HG03025 (cell line): ENCODE measurements at regions not wholly inside any gene's neighbourhood (a gene's known extent, or its start where the extent isn't known, plus 50 kb on each side); places are given as distances from the start of the nearest gene placed in this dataset.
A peak's percentile ranks its signal among the peaks of the same experiment; 100 is the strongest.

Experiments used
- ATAC-seq: cut with Tn5 transposase; IDR thresholded peaks from one replicate; pipeline ENCODE4 v1.9.1; 2021; ENCODE audit warnings: mild to moderate bottlenecking, moderate library complexity; ENCODE audit not compliant: unreplicated experiment, low FRiP score

DNA sequence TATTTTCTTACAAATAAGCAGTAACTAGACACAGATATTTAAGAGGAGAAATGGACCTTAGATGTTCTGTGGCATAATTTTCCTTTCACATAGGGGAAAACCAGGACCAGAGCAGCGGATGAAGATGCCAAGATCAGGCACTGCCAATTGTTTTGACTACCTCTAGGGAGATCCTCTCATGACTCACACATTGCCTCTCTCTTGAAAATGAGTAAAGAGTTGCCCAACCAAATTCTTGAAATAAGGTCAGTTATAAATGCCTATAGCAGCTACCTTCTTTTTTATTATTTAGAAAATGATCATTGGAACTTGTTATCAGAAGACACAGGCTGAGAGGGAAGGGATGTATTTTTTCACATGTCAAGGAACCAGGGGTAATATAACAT is 263.4 kb upstream of the PLEKHG7 start:
- no peak for ATAC-seq

DNA sequence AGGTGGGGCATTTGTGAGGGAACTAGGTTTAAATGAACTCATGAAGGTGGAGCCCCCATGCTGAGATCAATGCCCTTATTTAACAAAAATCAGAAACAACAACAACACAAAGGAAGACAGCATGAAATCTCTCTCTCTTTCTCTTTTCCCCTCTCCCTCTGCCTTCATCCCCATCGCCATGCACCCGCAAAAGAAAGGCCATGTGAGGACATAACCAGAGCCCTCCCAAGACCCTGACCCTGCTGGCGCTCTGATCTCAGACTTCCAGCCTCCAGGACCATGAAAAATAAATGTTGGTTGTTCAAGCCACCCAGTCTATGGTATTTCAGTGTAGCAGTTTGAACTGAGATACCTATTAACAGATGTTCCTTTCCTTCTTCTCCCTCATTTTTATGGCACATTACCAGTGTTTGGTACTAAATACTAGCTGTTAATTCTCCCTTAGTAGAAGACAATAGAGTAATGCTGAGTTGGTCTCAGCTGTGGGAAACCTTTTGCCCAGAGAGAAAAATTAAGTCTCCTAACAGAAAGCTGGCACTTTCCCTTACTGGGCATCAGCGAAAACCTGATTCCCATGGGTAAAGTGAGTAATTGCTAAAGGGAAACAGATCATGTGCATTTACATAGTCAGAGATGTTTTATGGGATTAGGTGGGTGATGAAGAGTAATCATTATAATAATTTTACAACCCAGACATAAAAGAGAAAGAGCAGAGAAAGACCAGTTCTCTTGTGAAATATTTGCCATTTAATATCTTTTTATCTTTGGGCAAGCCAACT is 264.0 kb upstream of the PLEKHG7 start:
- no peak for ATAC-seq

DNA sequence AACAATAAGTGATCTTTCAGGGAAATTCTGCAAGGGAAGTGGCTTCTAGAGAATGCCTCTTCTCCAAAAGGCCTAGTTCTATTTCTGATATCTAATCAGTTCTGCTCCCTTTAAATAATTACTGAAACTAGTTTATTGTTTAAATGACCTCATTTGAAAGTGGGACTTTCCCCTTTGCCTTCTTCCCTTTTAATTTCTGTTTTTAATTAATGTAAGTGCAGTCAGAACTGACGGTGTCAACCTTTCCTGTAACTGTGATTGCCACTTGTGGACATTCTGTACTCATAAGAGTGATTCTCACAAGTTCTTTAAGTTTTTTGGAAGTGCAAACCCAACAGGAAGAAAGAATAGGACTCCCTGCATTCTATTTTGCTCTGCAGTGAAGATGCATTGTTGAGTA is 265.3 kb upstream of the PLEKHG7 start:
- no peak for ATAC-seq

DNA sequence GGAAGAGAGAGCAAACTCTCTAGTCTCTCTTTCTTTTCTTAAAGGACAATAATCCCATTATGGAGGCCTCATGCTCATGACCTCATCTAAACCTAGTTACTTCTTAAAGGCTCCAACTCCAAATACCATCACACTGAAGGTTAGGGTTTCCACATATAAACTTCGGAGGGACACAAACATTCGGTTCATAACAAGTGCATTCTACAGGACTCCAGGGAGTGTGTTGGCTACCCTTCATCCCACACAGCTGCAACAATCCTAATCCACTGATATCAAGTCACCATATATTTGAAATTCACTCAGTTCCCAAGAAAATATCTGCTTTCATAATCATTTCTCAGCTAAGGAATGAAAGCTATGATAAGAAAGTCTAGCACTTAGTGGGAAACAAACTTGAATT is 265.9 kb upstream of the PLEKHG7 start:
- ATAC-seq, result no peak

DNA sequence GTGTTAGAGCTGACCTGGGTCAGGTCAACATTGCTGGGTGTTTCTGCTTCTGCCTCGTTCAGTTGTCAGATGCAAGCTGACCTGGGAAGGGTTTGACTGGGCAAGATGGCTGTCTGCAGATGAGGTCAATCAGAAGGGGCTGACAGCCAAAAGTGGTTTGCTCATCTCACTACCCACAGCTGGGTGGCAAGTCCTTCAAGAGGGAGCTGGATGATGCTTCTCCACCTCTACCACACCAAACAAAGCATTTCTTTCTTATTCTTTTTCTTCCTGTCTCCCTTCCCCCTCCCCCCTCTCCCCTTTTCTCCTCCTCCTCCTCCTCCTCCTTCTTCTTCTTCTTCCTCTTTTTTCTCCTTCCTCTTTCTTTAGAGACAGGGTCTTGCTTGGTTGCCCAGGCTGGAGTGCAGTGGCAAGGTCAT is 268.2 kb upstream of the PLEKHG7 start:
- no peak for ATAC-seq

GRCh38 chr12:92432724-92433441 is 269.9 kb upstream of the PLEKHG7 start:
- peak; percentile 55 for ATAC-seq

DNA sequence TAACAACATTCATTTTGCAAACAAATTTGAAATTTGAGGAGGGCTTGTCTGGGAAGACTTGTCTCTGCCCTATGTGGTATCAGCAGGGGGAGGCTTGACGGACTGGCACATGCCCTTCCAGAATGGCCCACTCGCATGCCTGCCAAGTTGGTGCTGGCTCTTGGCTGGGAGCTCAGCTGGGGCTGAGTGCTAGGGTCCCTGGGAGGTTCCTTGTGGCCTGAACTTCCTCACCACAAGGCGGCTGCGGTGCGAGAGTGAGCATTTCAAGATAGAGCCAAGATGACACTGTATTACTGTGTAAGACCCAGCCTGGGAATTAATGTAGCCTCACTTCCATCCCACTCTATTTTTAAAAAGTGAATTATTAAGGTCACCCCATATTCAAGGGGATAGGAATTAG is 271.6 kb upstream of the PLEKHG7 start:
- no peak for ATAC-seq

DNA sequence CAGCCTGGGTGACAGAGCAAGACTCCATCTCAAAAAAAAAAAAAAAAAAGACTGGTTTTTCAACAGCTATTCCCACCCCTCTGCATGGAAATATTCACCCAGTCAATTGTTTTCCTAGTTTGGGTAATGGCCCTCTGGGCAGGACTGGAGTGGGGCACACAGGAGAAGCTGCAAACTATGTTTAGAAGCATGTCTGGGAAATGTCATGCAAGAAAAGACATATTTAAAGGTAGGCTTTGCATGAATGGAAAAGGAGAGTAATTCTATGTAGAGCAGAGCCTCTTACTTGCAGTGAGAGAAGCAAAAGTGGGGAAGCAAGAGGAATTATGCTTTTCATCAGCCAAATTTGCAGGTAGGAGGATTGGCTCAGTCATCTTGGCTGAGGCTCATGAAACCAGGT is 276.5 kb upstream of the PLEKHG7 start:
- no peak for ATAC-seq

- no peak for ATAC-seq
Measured at GRCh38 chr12:92425165-92425564, 277.6 kb upstream of the PLEKHG7 start.

- ATAC-seq, result no peak
Measured at GRCh38 chr12:92424338-92424737, 278.5 kb upstream of the PLEKHG7 start.

DNA sequence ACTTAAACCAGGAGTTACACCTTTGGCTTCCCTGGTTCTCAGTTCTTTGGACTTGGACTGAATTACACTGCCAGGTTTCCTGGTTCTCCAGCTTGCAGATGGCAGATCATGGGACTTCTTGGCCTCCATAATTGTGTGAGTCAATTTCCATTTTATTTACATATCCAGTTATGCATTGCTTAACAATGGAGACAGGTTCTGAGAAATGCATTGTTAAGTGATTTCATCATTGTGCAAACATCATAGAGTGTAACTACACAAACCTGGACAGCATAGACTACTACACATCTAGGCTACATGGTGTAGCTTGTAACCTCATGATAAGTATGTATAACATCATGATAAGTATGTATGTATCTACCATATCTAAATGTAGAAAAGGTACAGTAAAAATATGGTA is 276.1 kb upstream of the BTG1 start:
- no peak for ATAC-seq

DNA sequence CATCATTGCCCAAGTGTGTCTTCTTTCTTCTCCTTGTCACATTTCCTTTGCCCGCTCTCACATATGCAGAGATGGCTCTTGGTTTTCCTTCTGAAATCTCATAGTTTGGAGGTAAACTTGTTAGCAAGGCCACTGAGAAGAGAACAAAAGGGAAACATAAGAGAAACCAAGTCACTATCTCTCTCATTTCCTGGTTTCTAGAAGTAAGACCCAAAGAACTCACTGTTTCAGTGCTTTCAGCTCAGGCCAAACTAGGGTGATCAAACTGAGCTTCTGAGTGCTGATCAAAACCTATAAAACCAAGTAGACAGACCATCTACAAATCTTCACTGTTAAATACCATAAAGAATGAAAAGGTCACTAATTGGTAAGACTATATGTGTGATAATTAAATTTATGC is 275.4 kb upstream of the BTG1 start:
- ATAC-seq, result no peak

GRCh38 chr12:92419201-92419600 is 273.6 kb upstream of the BTG1 start:
- no peak for ATAC-seq

DNA sequence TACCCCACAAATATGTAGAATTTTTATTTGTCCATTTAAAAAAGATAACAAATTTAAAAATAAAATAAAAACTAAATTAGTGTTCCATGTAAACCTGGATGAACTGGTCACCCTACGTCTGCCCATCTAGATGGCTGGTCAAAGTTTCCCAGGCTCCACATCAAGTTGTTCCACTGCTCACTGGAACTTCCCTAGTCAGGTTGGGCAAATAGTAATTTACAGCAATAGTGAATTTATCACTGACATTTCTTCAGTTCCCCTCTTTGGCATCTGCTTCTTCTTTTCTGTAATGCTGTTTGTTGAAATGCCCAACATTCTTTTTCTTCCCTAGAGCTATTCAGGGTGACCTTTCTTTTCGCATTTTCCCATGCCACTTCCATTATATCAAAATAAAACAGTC is 272.7 kb upstream of the BTG1 start:
- ATAC-seq, result no peak

- no peak for ATAC-seq
Measured at GRCh38 chr12:92417373-92417772, 271.7 kb upstream of the BTG1 start.

GRCh38 chr12:92416385-92416812 is 270.8 kb upstream of the BTG1 start:
- no peak for ATAC-seq

DNA sequence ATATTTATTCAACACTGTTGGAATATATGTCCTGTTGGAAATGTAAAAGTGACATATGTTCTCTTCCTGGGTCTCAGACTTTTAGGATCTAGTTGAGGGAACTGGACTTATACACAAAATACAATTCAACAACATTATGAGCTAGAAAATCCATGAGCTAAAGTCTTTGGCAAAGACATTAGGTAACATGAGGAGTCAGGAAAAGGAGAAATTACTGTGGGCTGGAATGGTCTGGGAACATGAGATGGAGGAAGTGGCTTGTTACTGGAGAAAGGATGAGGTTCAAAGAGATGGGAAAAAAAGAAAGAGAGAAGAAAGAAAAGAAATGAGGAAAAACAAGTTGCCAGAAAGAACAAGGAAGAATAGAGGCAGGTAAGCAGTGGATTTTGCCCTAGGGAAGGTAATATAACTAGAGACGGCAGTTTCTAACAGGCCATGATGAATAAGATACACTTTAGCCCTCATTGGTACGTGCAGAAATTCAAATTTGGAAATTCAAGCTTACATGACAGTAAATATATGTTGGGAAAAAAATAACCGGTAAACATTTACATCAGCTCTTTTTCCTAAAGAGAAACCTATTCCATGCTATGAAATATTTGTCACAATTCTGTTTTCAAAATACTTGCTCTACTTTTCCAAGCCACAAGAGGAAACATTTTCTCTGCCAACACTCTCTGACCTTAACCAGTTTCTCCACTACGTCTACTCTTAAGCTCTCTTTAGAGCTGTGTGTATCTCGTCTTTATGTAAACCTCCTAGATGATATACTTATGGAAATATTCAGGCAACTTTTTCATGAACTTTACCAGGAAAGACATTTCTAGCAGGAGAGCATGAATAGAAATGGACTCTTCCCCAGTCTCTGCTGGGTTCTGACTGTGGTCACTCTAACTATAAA is 268.8 kb upstream of the BTG1 start:
- no peak for ATAC-seq

GRCh38 chr12:92413286-92413685 is 267.6 kb upstream of the BTG1 start:
- no peak for ATAC-seq

GRCh38 chr12:92412856-92413255 is 267.2 kb upstream of the BTG1 start:
- ATAC-seq, result no peak

DNA sequence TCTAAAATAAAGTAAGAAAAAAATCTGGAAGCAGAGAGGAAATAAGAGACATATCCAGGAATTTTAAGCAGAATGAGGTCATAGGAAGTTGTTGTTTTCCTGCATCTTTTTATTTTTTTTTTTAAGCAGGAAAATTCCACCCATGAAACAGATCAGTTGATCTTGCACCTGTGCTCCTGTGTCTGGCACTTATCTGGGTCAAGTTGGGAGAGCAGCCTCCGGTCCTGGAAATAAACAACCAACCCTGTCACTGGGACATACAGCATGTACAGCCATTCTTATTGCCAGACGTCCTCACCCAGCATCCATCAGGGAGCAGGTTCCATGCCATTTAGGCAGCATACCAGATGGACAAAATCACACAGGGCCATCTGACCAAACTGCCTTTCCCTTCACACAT is 266.0 kb upstream of the BTG1 start:
- no peak for ATAC-seq
